ENCODE measurements at regions not wholly inside any gene's neighbourhood (a gene's known extent, or its start where the extent isn't known, plus 50 kb on each side); places are given as distances from the start of the nearest gene placed in this dataset.

DNA sequence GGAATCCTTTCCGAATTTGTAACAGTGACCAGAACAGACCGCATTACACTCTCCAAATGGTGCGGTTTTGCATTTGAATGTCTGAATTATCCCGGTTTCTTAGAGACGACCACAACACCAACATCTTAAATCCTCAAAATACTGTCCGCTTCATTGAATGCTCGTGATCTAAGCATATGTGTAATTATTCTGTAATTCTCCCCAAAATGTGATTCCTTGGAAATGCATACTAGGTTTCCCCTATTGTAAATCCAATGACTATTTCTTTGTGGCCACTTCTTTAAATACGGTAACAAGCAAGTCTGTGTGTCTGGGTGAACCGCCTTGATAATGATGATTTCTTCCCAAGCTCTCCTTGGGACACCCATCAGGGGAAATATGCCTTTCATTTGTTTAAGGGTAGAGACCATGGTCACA, 87.3 kb upstream of the DBX1 start:
- Histone ChIP-seq H3K27me3 (ENCODE audit: control insufficient read depth in 4 of 4, insufficient read depth in 4 of 4, low read length in 3 of 4) (peaks cover 0 to 2% (median under 1%) of the 10 kb centered on the region in 4 donors), H3K9me3 (ENCODE audit: control insufficient read depth in 4 of 4, low read length in 3 of 4) (no peaks in the 10 kb centered on the region), H3K36me3 (ENCODE audit: control insufficient read depth in 4 of 4, insufficient read depth in 3 of 4, low read depth in 1 of 4, low read length in 3 of 4) (no peaks in the 10 kb centered on the region), H3K27ac (ENCODE audit: low read depth in 1 of 2, low read length in 2 of 2) (no peak overlapping the region), H3K4me1 (ENCODE audit: control insufficient read depth in 4 of 4, insufficient read depth in 4 of 4, low read length in 3 of 4) (no peaks in the 10 kb centered on the region), H3K4me3 (ENCODE audit: low read depth in 1 of 3, low read length in 3 of 3) (no peak overlapping the region), H3K9ac (ENCODE audit: low read depth in 1 of 2, low read length in 2 of 2) (no peak overlapping the region)
- no peak for DNase-seq (ENCODE audit: low spot score)
- WGBS = 61% methylated on average over 9 of the region's 9 CpGs
- TF ChIP-seq, protein P1, sequence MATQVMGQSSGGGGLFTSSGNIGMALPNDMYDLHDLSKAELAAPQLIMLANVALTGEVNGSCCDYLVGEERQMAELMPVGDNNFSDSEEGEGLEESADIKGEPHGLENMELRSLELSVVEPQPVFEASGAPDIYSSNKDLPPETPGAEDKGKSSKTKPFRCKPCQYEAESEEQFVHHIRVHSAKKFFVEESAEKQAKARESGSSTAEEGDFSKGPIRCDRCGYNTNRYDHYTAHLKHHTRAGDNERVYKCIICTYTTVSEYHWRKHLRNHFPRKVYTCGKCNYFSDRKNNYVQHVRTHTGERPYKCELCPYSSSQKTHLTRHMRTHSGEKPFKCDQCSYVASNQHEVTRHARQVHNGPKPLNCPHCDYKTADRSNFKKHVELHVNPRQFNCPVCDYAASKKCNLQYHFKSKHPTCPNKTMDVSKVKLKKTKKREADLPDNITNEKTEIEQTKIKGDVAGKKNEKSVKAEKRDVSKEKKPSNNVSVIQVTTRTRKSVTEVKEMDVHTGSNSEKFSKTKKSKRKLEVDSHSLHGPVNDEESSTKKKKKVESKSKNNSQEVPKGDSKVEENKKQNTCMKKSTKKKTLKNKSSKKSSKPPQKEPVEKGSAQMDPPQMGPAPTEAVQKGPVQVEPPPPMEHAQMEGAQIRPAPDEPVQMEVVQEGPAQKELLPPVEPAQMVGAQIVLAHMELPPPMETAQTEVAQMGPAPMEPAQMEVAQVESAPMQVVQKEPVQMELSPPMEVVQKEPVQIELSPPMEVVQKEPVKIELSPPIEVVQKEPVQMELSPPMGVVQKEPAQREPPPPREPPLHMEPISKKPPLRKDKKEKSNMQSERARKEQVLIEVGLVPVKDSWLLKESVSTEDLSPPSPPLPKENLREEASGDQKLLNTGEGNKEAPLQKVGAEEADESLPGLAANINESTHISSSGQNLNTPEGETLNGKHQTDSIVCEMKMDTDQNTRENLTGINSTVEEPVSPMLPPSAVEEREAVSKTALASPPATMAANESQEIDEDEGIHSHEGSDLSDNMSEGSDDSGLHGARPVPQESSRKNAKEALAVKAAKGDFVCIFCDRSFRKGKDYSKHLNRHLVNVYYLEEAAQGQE (IDR thresholded peaks at IDR 0.05) = no peak
- no peak for TF ChIP-seq SP1 (IDR thresholded peaks at IDR 0.05)
- TF ChIP-seq TAF1 (conservative IDR thresholded peaks at IDR 0.05) = no peak
- no peak for TF ChIP-seq HNF4A (conservative IDR thresholded peaks at IDR 0.05)
- no peak for TF ChIP-seq EGR1 (IDR thresholded peaks at IDR 0.05; ENCODE audit: low read depth in 2 of 2)
- TF ChIP-seq NR2F2 (IDR thresholded peaks at IDR 0.05) = no peak
- no peak for TF ChIP-seq JUND (IDR thresholded peaks at IDR 0.05)

GRCh38 chr11:20243974-20244373, 83.7 kb upstream of the DBX1 start:
- Histone ChIP-seq H3K4me3 (ENCODE audit: low read depth in 1 of 3, low read length in 3 of 3) (no peak overlapping the region), H3K27me3 (ENCODE audit: control insufficient read depth in 4 of 4, insufficient read depth in 4 of 4, low read length in 3 of 4) (peaks cover 0 to 2% (median under 1%) of the 10 kb centered on the region in 4 donors), H3K27ac (ENCODE audit: low read depth in 1 of 2, low read length in 2 of 2) (no peak overlapping the region), H3K4me1 (ENCODE audit: control insufficient read depth in 4 of 4, insufficient read depth in 4 of 4, low read length in 3 of 4) (no peaks in the 10 kb centered on the region), H3K9ac (ENCODE audit: low read depth in 1 of 2, low read length in 2 of 2) (no peak overlapping the region), H3K36me3 (ENCODE audit: control insufficient read depth in 4 of 4, insufficient read depth in 3 of 4, low read depth in 1 of 4, low read length in 3 of 4) (no peaks in the 10 kb centered on the region), H3K9me3 (ENCODE audit: control insufficient read depth in 4 of 4, low read length in 3 of 4) (peaks cover 0 to 4% (median 1%) of the 10 kb centered on the region in 4 donors)
- 81% methylated on average over 3 of the region's 3 CpGs for WGBS
- no peak for TF ChIP-seq EGR1 (IDR thresholded peaks at IDR 0.05; ENCODE audit: low read depth in 2 of 2)
- peak in 1 of 2 donors; percentile 22 for TF ChIP-seq RAD21 (IDR thresholded peaks at IDR 0.05)
- no peak for TF ChIP-seq MAX (IDR thresholded peaks at IDR 0.05)
- no peak for TF ChIP-seq NR2F2 (IDR thresholded peaks at IDR 0.05)
- DNase-seq (ENCODE audit: low spot score) = no peak

DNA sequence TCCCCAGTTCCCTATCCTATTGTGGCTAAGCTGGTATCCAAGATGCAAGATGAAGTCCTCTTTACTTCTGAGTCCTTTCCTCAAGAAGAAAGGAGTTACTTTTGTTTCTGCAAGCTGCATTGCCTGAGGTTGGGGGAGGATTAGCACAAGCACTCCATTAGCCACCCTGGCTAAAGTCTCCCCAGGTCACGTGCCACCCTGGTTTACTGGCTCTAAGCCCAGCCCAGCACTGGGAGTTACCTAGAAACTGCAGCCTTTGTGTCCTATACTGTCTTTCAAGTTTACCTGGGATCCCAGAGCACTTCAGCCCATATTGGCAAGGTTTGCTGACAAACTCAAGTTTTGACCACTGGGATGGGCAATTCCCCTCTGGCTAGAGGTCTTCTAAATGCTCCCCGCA, 78.4 kb upstream of the DBX1 start:
- H3K27me3 ChIP-seq (ENCODE audit: control insufficient read depth in 4 of 4, insufficient read depth in 4 of 4, low read length in 3 of 4) = no peaks in the 10 kb centered on the region

More for the DNA sequence above, 78.4 kb upstream of the DBX1 start:
- no peaks in the 10 kb centered on the region for H3K36me3 ChIP-seq (ENCODE audit: control insufficient read depth in 4 of 4, insufficient read depth in 3 of 4, low read depth in 1 of 4, low read length in 3 of 4)
- peaks cover 0 to 4% (median 2%) of the 10 kb centered on the region in 4 donors for H3K9me3 ChIP-seq (ENCODE audit: control insufficient read depth in 4 of 4, low read length in 3 of 4)
- no peak overlapping the region for H3K4me3 ChIP-seq (ENCODE audit: low read depth in 1 of 3, low read length in 3 of 3)
- no peaks in the 10 kb centered on the region for H3K4me1 ChIP-seq (ENCODE audit: control insufficient read depth in 4 of 4, insufficient read depth in 4 of 4, low read length in 3 of 4)
- TF ChIP-seq TAF1 (conservative IDR thresholded peaks at IDR 0.05) (no peak), HNF4A (conservative IDR thresholded peaks at IDR 0.05) (peak in 1 of 2 donors; percentile 7), FOXA2 (IDR thresholded peaks at IDR 0.05) (no peak)
- TF ChIP-seq, protein P1 (IDR thresholded peaks at IDR 0.05) = no peak
- no peak for DNase-seq (ENCODE audit: low spot score)
- no peak overlapping the region for H3K27ac ChIP-seq (ENCODE audit: low read depth in 1 of 2, low read length in 2 of 2)
- H3K9ac ChIP-seq (ENCODE audit: low read depth in 1 of 2, low read length in 2 of 2) = no peak overlapping the region
- 10% methylated on average over 2 of the region's 2 CpGs for WGBS

All from liver (tissue), 7 donors.